HG03196 (cell line): ENCODE measurements at regions not wholly inside any gene's neighbourhood (a gene's known extent, or its start where the extent isn't known, plus 50 kb on each side); places are given as distances from the start of the nearest gene placed in this dataset.
"Not testable (repeated sequence)": the region's sequence is repeated elsewhere in the genome, so short reads cannot be mapped to it uniquely, and the experiment has no call there.

Source experiments
- ATAC-seq: cut with Tn5 transposase; IDR thresholded peaks from one replicate; pipeline ENCODE4 v1.9.1; 2021; ENCODE audit not compliant: unreplicated experiment

DNA sequence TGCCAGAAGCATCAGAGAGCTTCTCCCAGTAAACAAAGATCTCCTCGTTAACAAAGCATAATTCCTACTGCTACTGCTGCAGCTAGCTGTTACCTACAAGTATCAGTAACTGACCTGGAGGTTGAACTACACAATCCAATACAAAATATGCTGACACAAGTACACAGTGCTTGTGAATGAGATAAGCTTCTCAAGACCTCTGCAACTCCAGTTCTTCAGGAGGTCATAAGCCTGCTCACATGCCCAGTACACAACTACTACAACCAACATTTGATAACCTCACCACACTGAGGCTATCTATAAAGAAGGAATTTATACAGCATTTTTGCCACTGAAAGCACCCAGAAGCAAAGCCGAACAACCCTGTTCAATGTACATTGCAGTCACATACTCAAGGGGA is 66.7 kb upstream of the SMARCAD1 start:
- no peak for ATAC-seq

DNA sequence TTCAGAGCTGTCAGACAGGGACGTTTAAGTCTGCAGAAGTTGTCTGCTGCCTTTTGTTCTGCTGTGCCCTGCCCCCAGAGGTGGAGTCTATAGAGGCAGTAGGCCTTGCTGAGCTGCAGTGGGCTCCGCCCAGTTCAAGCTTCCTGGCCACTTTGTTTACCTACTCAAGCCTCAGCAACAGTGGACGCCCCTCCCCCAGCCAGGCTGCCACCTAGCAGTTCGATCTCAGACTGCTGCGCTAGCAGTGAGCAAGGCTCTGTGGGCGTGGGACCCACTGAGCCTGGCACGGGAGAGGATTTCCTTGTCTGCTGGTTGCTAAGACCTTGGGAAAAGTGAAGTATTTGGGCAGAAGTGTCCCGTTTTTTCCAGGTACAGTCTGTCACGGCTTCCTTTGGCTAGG is 59.6 kb upstream of the SMARCAD1 start:
- not testable (repeated sequence) for ATAC-seq

DNA sequence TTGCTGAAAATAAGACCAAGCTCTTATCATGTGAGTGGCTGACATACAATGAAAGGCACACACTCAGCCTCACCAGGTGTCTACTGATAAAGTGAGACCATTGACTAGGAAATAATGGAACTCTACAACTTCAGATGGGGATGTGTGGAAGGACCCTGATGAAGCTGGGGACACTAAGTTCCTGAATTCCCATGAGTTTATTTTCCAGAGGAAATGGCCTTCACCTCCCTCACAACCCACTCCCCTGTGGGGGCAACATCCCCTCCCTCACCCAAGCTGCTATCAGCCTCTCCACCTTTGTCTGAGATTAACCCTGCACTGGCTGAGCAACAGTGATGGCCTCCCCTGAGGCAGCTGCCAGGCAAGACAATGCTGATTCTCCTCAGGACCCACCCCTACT is 55.2 kb upstream of the SMARCAD1 start:
- no peak for ATAC-seq

DNA sequence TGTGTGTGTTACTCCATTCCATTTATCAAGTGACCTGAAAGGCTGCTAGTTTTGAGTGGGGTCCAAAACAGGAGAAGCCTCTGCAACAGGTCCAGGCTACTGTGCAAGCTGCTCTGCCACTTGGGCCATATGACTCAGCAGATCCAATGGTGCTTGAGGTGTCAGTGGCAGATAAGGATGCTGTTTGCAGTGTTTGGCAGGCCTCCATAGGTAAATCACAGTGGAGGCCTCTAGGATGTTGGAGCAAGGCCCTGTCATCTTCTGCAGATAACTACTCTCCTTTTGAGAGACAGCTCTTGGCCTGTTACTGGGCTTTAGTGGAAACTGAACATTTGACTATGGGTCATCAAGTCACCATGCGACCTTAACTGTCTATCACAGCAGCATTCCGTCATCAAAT is 52.3 kb upstream of the SMARCAD1 start:
- not testable (repeated sequence) for ATAC-seq

DNA sequence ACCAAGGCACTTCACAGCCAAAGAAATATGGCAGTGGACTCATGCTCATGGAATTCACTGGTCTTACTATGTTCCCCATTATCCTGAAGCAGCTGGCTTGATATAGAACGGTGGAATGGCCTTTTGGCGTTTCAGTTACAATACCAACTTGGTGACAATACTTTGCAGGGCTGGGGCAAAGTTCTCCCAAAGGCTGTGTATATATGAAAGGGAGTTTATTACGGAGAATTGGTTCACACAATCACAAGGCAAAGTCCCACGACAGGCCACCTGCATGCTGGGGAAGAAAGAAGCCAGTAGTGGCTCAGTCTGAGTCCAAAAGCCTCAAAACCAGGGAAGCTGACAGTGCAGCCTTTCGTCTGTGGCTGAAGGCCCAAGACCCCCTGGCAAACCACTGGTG is 50.8 kb upstream of the SMARCAD1 start:
- no peak for ATAC-seq
